CD8-positive, alpha-beta memory T cell (primary cell): ENCODE measurements at regions not wholly inside any gene's neighbourhood (a gene's known extent, or its start where the extent isn't known, plus 50 kb on each side); places are given as distances from the start of the nearest gene placed in this dataset.

Source experiments
- CTCF ChIA-PET: fragments of 350-600 bp; sonication (Branson Sonifier 250); formaldehyde crosslinking; loops from one replicate; lab custom pipeline; 2021; ENCODE audit warnings: antibody characterized with exemption; lab: Charles Lee
- POLR2A ChIA-PET: fragments of 350-600 bp; sonication (Branson Sonifier 250); formaldehyde crosslinking; loops from one replicate; lab custom pipeline; 2021; ENCODE audit warnings: antibody characterized with exemption; lab: Charles Lee
- DNase-seq, 5 donors: peaks; one replicate each; pipeline versions ENCODE4 v3.0.0 to v3.0.0-alpha.2; 2020 to 2022; ENCODE audit warnings: mixed read lengths in 1 of 5
- H3K27ac ChIP-seq: one replicate; pipeline ENCODE4 v1.7.0; 2013; ENCODE audit warnings: low read depth, mild to moderate bottlenecking, low read length, moderate library complexity
- H3K27me3 ChIP-seq: 2 replicates; pipeline ENCODE4 v1.7.0; 2013; ENCODE audit warnings: low read length, mild to moderate bottlenecking; ENCODE audit not compliant: insufficient read depth, poor library complexity, severe bottlenecking
- H3K36me3 ChIP-seq: 2 replicates; pipeline ENCODE4 v1.7.0; 2013; ENCODE audit warnings: mild to moderate bottlenecking, low read length, moderate library complexity; ENCODE audit not compliant: insufficient read depth
- H3K4me1 ChIP-seq: 2 replicates; pipeline ENCODE4 v1.7.0; 2013; ENCODE audit warnings: mild to moderate bottlenecking, low read length, moderate library complexity; ENCODE audit not compliant: insufficient read depth
- H3K4me3 ChIP-seq: 2 replicates; pipeline ENCODE4 v1.7.0; 2013; ENCODE audit warnings: mild to moderate bottlenecking, low read length
- H3K9me3 ChIP-seq: 2 replicates; pipeline ENCODE4 v1.7.0; 2013; ENCODE audit warnings: mild to moderate bottlenecking, low read length
- H3K27ac Mint-ChIP-seq, 8 donors: one replicate each; pipeline ENCODE4 v1.8.0; 2020 to 2021; ENCODE audit warnings: mixed read lengths in 8 of 8, mild to moderate bottlenecking in 6 of 8, inconsistent platforms in 3 of 8, moderate library complexity in 3 of 8
- H3K27me3 Mint-ChIP-seq, 2 donors: one replicate each; pipeline ENCODE4 v1.8.0; 2020 to 2021; ENCODE audit warnings: mixed read lengths in 2 of 2, mild to moderate bottlenecking in 1 of 2, moderate library complexity in 1 of 2
- H3K36me3 Mint-ChIP-seq, 3 donors: one replicate each; pipeline ENCODE4 v1.8.0; 2020 to 2021; ENCODE audit warnings: mixed read lengths in 3 of 3, inconsistent platforms in 1 of 3, mild to moderate bottlenecking in 1 of 3
- H3K4me1 Mint-ChIP-seq, 3 donors: one replicate each; pipeline ENCODE4 v1.8.0; 2020 to 2021; ENCODE audit warnings: mixed read lengths in 3 of 3, inconsistent platforms in 1 of 3, mild to moderate bottlenecking in 1 of 3
- H3K4me3 Mint-ChIP-seq, 7 donors: one replicate each; pipeline ENCODE4 v1.8.0; 2020 to 2021; ENCODE audit warnings: mixed read lengths in 7 of 7, mild to moderate bottlenecking in 6 of 7, moderate library complexity in 4 of 7, inconsistent platforms in 2 of 7
- H3K9me3 Mint-ChIP-seq, 5 donors: one replicate each; pipeline ENCODE4 v1.8.0; 2020 to 2022; ENCODE audit warnings: mixed read lengths in 5 of 5, mild to moderate bottlenecking in 3 of 5, moderate library complexity in 2 of 5, inconsistent platforms in 1 of 5

- Mint-ChIP-seq H3K4me3 (no peak overlapping the region), H3K27me3 (peaks cover 11 to 12% of the 10 kb centered on the region in 2 donors), H3K9me3 (peaks cover 0 to 2% (median 0%) of the 10 kb centered on the region in 5 donors), H3K36me3 (no peaks in the 10 kb centered on the region), H3K4me1 (no peaks in the 10 kb centered on the region), H3K27ac (no peak overlapping the region)
- POLR2A ChIA-PET = no interaction called here
- CTCF ChIA-PET = no interaction called here
- H3K9me3 ChIP-seq = no peaks in the 10 kb centered on the region
- no peaks in the 10 kb centered on the region for H3K36me3 ChIP-seq
- no peaks in the 10 kb centered on the region for H3K4me1 ChIP-seq
- no peak overlapping the region for H3K27ac ChIP-seq
- no peak overlapping the region for H3K4me3 ChIP-seq
- no peak for DNase-seq
- no peaks in the 10 kb centered on the region for H3K27me3 ChIP-seq
Observed at GRCh38 chr21:41689289-41689583, 77.6 kb downstream of the RIPK4 start.

GRCh38 chr21:41687633-41688032, 79.2 kb downstream of the RIPK4 start:
- Mint-ChIP-seq H3K36me3 (no peaks in the 10 kb centered on the region), H3K27me3 (peaks cover 16 to 17% of the 10 kb centered on the region in 2 donors), H3K4me3 (no peak overlapping the region), H3K4me1 (no peaks in the 10 kb centered on the region), H3K27ac (no peak overlapping the region), H3K9me3 (peaks cover 0 to 2% (median 0%) of the 10 kb centered on the region in 5 donors)
- H3K9me3 ChIP-seq = no peaks in the 10 kb centered on the region
- no peaks in the 10 kb centered on the region for H3K36me3 ChIP-seq
- DNase-seq = no peak
- POLR2A ChIA-PET = no interaction called here
- no peaks in the 10 kb centered on the region for H3K4me1 ChIP-seq
- no peak overlapping the region for H3K4me3 ChIP-seq
- no peaks in the 10 kb centered on the region for H3K27me3 ChIP-seq
- CTCF ChIA-PET = no interaction called here
- no peak overlapping the region for H3K27ac ChIP-seq

- Mint-ChIP-seq H3K27me3 (peaks cover 15 to 21% of the 10 kb centered on the region in 2 donors), H3K36me3 (no peaks in the 10 kb centered on the region), H3K4me1 (no peaks in the 10 kb centered on the region), H3K27ac (no peak overlapping the region), H3K4me3 (no peak overlapping the region), H3K9me3 (peaks cover 0 to 2% (median 0%) of the 10 kb centered on the region in 5 donors)
- Histone ChIP-seq H3K27ac (no peak overlapping the region), H3K9me3 (no peaks in the 10 kb centered on the region), H3K27me3 (no peaks in the 10 kb centered on the region), H3K4me3 (no peak overlapping the region), H3K4me1 (no peaks in the 10 kb centered on the region), H3K36me3 (no peaks in the 10 kb centered on the region)
- no peak for DNase-seq
- CTCF ChIA-PET = no interaction called here
- POLR2A ChIA-PET = no interaction called here
Observed at GRCh38 chr21:41686664-41687063, 80.2 kb downstream of the RIPK4 start.

- Mint-ChIP-seq H3K9me3 (peaks cover 0 to 2% (median 0%) of the 10 kb centered on the region in 5 donors), H3K4me3 (no peak overlapping the region), H3K27me3 (peaks cover 17 to 26% of the 10 kb centered on the region in 2 donors), H3K4me1 (no peaks in the 10 kb centered on the region), H3K27ac (no peak overlapping the region), H3K36me3 (no peaks in the 10 kb centered on the region)
- DNase-seq = no peak
- Histone ChIP-seq H3K27ac (no peak overlapping the region), H3K36me3 (no peaks in the 10 kb centered on the region), H3K4me3 (no peak overlapping the region), H3K4me1 (no peaks in the 10 kb centered on the region), H3K9me3 (no peaks in the 10 kb centered on the region), H3K27me3 (no peaks in the 10 kb centered on the region)
- CTCF ChIA-PET = no interaction called here
- POLR2A ChIA-PET = no interaction called here
Observed at GRCh38 chr21:41685511-41686149, 81.2 kb downstream of the RIPK4 start.

DNA sequence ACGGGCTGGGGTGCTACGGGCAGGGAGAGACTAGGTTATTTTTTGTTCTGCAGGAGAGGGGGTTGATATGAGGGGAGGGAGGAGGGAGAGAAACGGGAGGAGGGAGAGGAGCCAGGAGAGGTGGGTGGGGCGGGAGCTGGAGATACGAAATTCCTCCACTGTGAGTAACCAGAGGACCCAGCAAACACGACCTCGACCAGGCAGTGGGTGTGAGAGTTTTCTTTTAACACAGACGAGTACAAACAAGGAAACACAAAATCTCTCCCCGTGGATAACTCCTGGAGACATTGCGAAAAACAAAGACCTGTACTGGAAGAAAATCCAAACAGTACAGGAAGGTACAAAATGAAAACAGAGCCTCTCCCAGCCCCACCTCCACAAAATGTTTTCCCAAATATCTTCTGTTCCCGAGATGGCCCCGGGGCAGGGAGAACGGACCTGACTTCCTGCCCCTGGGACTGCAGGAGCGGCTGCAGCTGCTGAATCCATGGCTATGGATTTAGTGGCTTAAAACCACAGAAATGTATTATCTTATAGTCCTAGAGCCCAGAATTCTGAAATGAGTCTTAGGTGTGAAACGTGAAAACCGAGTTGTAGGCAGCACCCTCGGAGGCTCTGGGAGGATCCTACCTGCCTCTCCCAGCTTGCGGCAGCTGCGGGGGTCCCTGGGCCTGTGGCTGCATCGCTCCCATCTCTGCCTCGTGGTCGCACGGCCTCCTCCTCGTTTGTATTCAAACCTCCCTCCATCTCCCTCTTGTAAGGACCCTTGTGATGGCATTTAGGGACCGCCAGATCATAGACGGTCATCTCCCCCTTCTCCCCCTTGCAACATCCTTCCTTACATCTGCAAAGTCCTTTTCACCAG, 82.2 kb downstream of the RIPK4 start:
- Histone ChIP-seq H3K27me3 (no peaks in the 10 kb centered on the region), H3K36me3 (no peaks in the 10 kb centered on the region), H3K27ac (no peak overlapping the region), H3K4me3 (no peak overlapping the region), H3K9me3 (no peaks in the 10 kb centered on the region), H3K4me1 (no peaks in the 10 kb centered on the region)
- Mint-ChIP-seq H3K4me1 (no peaks in the 10 kb centered on the region), H3K27ac (no peak overlapping the region), H3K4me3 (no peak overlapping the region), H3K36me3 (no peaks in the 10 kb centered on the region), H3K9me3 (peaks cover 0 to 2% (median 0%) of the 10 kb centered on the region in 5 donors), H3K27me3 (peaks cover 17 to 26% of the 10 kb centered on the region in 2 donors)
- ChIA-PET CTCF (no interaction called here), POLR2A (no interaction called here)
- no peak for DNase-seq

GRCh38 chr21:41683815-41684214, 83.0 kb downstream of the RIPK4 start:
- H3K9me3 ChIP-seq = no peaks in the 10 kb centered on the region
- no peaks in the 10 kb centered on the region for H3K36me3 ChIP-seq
- CTCF ChIA-PET = no interaction called here
- no peak for DNase-seq
- H3K4me1 ChIP-seq = no peaks in the 10 kb centered on the region
- Mint-ChIP-seq H3K4me1 (no peaks in the 10 kb centered on the region), H3K9me3 (peaks cover 0 to under 1% (median 0%) of the 10 kb centered on the region in 5 donors), H3K27me3 (peaks cover 20 to 33% of the 10 kb centered on the region in 2 donors), H3K4me3 (no peak overlapping the region), H3K27ac (no peak overlapping the region), H3K36me3 (no peaks in the 10 kb centered on the region)
- POLR2A ChIA-PET = no interaction called here
- H3K27ac ChIP-seq = no peak overlapping the region
- H3K4me3 ChIP-seq = no peak overlapping the region
- H3K27me3 ChIP-seq = no peaks in the 10 kb centered on the region

DNA sequence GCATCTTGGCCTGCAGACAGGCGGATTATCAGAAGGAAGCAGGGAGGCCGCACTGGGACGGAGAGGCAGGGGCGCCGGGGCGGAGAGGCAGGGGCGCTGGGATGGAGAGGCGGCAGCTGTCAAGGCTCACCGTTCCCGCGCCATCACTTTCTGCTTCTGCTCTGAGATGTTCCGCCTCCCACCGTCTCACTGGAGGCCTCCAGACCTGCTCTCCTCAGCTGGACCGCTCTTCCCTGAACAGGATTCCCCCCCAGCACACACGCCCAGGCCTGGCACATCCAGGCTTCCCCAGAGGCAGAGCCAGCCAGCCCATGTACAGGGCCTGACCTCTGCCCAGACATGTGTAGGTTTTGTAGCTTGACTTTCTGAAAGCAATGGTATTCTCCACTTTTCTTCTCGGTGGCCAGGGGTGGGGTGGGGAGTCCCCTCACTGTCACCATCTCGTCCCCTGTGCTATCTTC, 84.1 kb downstream of the RIPK4 start:
- Mint-ChIP-seq H3K27me3 (peaks cover 22 to 34% of the 10 kb centered on the region in 2 donors), H3K4me3 (no peak overlapping the region), H3K36me3 (no peaks in the 10 kb centered on the region), H3K27ac (no peak overlapping the region), H3K9me3 (no peaks in the 10 kb centered on the region), H3K4me1 (no peaks in the 10 kb centered on the region)
- CTCF ChIA-PET = no interaction called here
- Histone ChIP-seq H3K27ac (no peak overlapping the region), H3K9me3 (no peaks in the 10 kb centered on the region), H3K36me3 (no peaks in the 10 kb centered on the region), H3K27me3 (no peaks in the 10 kb centered on the region), H3K4me3 (no peak overlapping the region), H3K4me1 (no peaks in the 10 kb centered on the region)
- POLR2A ChIA-PET = no interaction called here
- no peak for DNase-seq

DNA sequence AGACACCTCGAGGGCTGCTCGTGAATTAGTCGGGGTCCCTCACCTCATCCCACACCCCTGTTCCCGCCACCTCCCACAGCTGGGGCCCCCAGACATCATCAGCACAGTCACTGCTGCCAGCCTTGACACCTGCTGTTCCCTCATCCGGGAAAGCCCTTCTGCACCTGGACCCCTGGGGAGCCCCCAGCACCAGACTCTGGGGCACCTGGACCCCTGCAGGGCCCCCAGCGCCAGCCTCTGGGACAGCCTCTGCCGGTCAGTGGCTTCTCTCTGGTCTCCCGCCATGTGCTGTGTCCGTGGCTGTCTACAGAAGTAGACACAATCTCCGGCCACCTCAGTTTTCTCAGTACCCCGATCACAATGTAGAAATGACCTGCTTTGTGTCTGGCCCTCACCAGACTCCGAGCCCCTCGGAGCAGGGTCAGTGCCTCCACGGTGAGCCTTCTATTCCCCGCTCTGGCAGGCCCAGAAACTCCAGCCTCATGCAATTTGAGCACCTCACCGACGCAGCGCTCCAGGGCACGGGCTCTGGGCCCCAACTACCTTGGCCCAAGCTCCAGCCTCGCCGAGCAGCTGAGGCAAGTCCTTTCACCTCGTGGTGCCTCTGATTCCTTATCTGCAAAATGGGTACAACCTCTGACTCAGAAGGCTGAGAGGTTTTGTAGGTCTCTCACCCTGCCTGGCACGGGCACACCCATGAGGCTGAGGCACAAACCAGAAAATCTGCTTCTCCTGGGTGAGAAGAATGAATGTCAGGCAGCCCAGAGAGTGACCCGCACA, 84.7 kb downstream of the RIPK4 start:
- H3K9me3 ChIP-seq = no peaks in the 10 kb centered on the region
- H3K36me3 ChIP-seq = no peaks in the 10 kb centered on the region
- no peaks in the 10 kb centered on the region for H3K4me1 ChIP-seq
- H3K27ac ChIP-seq = no peak overlapping the region
- ChIA-PET CTCF (no interaction called here), POLR2A (no interaction called here)
- Mint-ChIP-seq H3K4me3 (no peak overlapping the region), H3K9me3 (no peaks in the 10 kb centered on the region), H3K27ac (no peak overlapping the region), H3K36me3 (no peaks in the 10 kb centered on the region), H3K4me1 (no peaks in the 10 kb centered on the region), H3K27me3 (peaks cover 24 to 34% of the 10 kb centered on the region in 2 donors)
- no peak for DNase-seq
- H3K4me3 ChIP-seq = no peak overlapping the region
- H3K27me3 ChIP-seq = no peaks in the 10 kb centered on the region
